ENCODE measurements at regions not wholly inside any gene's neighbourhood (a gene's known extent, or its start where the extent isn't known, plus 50 kb on each side); places are given as distances from the start of the nearest gene placed in this dataset.

DNA sequence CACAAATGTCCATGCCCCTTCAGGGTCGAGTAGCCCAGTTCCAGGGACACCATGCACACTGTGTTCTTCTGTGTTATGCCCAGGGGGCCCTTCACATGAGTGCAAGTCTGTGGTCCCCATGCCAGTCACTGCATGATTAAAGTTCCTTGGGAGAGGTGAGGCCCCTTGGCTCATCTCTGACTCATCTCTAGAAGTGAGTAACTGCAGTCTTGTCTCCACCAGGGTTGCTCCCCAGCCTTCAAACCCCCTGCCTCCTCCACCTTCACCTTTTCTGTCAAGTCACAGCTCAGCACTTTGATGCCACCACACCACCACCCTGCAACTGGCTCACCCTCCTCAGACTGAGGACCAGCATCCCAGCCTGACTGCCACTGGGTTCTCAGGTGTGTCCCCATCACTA is 161.7 kb downstream of the UNC5CL start:
- Histone ChIP-seq H3K4me2 (ENCODE audit: extremely low read depth, insufficient read depth, low read length) (no peak overlapping the region), H3K9me3 (ENCODE audit: control insufficient read depth, insufficient read depth, low read depth, low read length) (no peaks in the 10 kb centered on the region), H3K79me2 (ENCODE audit: control insufficient read depth, insufficient read depth, low read length) (no peaks in the 10 kb centered on the region), H3K27me3 (ENCODE audit: control insufficient read depth, insufficient read depth, low read length) (no peaks in the 10 kb centered on the region), H3K36me3 (ENCODE audit: control insufficient read depth, insufficient read depth, low read length) (no peaks in the 10 kb centered on the region), H3K4me1 (ENCODE audit: control insufficient read depth, extremely low read depth, insufficient read depth, low read length) (no peaks in the 10 kb centered on the region), H4K20me1 (ENCODE audit: control insufficient read depth, extremely low read depth, insufficient read depth, low read length) (no peaks in the 10 kb centered on the region), H3K4me3 (replicated peaks in 1 of 4; ENCODE audit: control extremely low read depth in 1 of 4, insufficient read depth in 1 of 4, low read depth in 3 of 4, low read length in 4 of 4) (no peak overlapping the region), H3K9ac (ENCODE audit: insufficient read depth, low read length) (no peak overlapping the region), H3K27ac (ENCODE audit: insufficient read depth, low read length) (no peak overlapping the region), H2AFZ (ENCODE audit: low read length) (no peak overlapping the region)
- TF ChIP-seq CTCF (conservative IDR thresholded peaks at IDR 0.05 in 1 of 2, IDR thresholded peaks at IDR 0.05 in 1 of 2; ENCODE audit: low read depth in 1 of 2, low read length in 2 of 2) = no peak
- DNase-seq (ENCODE audit: low read depth in 2 of 2) = no peak

GRCh38 chr6:40876336-40876735 is 162.7 kb downstream of the UNC5CL start:
- TF ChIP-seq CTCF (conservative IDR thresholded peaks at IDR 0.05 in 1 of 2, IDR thresholded peaks at IDR 0.05 in 1 of 2; ENCODE audit: low read depth in 1 of 2, low read length in 2 of 2) (no peak), EZH2 (IDR thresholded peaks at IDR 0.05; ENCODE audit: low read length, missing control alignments) (no peak)
- Histone ChIP-seq H4K20me1 (ENCODE audit: control insufficient read depth, extremely low read depth, insufficient read depth, low read length) (no peaks in the 10 kb centered on the region), H3K4me2 (ENCODE audit: extremely low read depth, insufficient read depth, low read length) (no peak overlapping the region), H3K36me3 (ENCODE audit: control insufficient read depth, insufficient read depth, low read length) (no peaks in the 10 kb centered on the region), H3K27ac (ENCODE audit: insufficient read depth, low read length) (no peak overlapping the region), H3K9me3 (ENCODE audit: control insufficient read depth, insufficient read depth, low read depth, low read length) (no peaks in the 10 kb centered on the region), H3K79me2 (ENCODE audit: control insufficient read depth, insufficient read depth, low read length) (no peaks in the 10 kb centered on the region), H3K27me3 (ENCODE audit: control insufficient read depth, insufficient read depth, low read length) (no peaks in the 10 kb centered on the region), H3K4me1 (ENCODE audit: control insufficient read depth, extremely low read depth, insufficient read depth, low read length) (no peaks in the 10 kb centered on the region), H2AFZ (ENCODE audit: low read length) (no peak overlapping the region), H3K9ac (ENCODE audit: insufficient read depth, low read length) (no peak overlapping the region), H3K4me3 (replicated peaks in 1 of 4; ENCODE audit: control extremely low read depth in 1 of 4, insufficient read depth in 1 of 4, low read depth in 3 of 4, low read length in 4 of 4) (no peak overlapping the region)
- DNase-seq (ENCODE audit: low read depth in 2 of 2) = no peak

DNA sequence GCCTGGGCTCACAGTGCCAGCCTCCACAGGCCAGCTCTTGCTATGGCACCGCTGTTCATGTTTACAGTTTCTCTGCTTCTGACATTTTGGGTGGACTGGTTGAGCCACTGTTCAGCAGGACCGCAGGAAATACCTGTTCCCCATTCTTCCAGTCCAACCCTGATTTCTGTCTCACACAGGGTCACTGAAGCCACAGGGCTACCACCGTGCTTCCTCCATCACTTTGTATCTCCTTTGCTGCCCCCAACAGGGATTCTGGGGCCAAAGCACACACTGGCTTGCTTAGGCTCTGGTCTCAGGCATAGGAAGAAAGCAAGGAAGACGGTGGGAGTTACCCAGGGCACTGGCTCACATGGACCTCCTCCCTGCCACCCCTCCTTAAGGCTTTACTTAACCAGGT is 164.5 kb downstream of the UNC5CL start:
- DNase-seq (ENCODE audit: low read depth in 2 of 2) = no peak
- no peaks in the 10 kb centered on the region for H3K27me3 ChIP-seq (ENCODE audit: control insufficient read depth, insufficient read depth, low read length)
- H3K9ac ChIP-seq (ENCODE audit: insufficient read depth, low read length) = no peak overlapping the region
- H3K27ac ChIP-seq (ENCODE audit: insufficient read depth, low read length) = no peak overlapping the region
- no peak overlapping the region for H3K4me2 ChIP-seq (ENCODE audit: extremely low read depth, insufficient read depth, low read length)
- no peak overlapping the region for H2AFZ ChIP-seq (ENCODE audit: low read length)
- H3K36me3 ChIP-seq (ENCODE audit: control insufficient read depth, insufficient read depth, low read length) = no peaks in the 10 kb centered on the region
- no peaks in the 10 kb centered on the region for H3K9me3 ChIP-seq (ENCODE audit: control insufficient read depth, insufficient read depth, low read depth, low read length)
- no peak overlapping the region for H3K4me3 ChIP-seq (replicated peaks in 1 of 4; ENCODE audit: control extremely low read depth in 1 of 4, insufficient read depth in 1 of 4, low read depth in 3 of 4, low read length in 4 of 4)
- H3K4me1 ChIP-seq (ENCODE audit: control insufficient read depth, extremely low read depth, insufficient read depth, low read length) = no peaks in the 10 kb centered on the region
- H3K79me2 ChIP-seq (ENCODE audit: control insufficient read depth, insufficient read depth, low read length) = no peaks in the 10 kb centered on the region
- H4K20me1 ChIP-seq (ENCODE audit: control insufficient read depth, extremely low read depth, insufficient read depth, low read length) = no peaks in the 10 kb centered on the region
- no peak for TF ChIP-seq EZH2 (IDR thresholded peaks at IDR 0.05; ENCODE audit: low read length, missing control alignments)
- no peak for TF ChIP-seq CTCF (conservative IDR thresholded peaks at IDR 0.05 in 1 of 2, IDR thresholded peaks at IDR 0.05 in 1 of 2; ENCODE audit: low read depth in 1 of 2, low read length in 2 of 2)

All from fibroblast of lung (primary cell).